ENCODE measurements at regions not wholly inside any gene's neighbourhood (a gene's known extent, or its start where the extent isn't known, plus 50 kb on each side); places are given as distances from the start of the nearest gene placed in this dataset.

DNA sequence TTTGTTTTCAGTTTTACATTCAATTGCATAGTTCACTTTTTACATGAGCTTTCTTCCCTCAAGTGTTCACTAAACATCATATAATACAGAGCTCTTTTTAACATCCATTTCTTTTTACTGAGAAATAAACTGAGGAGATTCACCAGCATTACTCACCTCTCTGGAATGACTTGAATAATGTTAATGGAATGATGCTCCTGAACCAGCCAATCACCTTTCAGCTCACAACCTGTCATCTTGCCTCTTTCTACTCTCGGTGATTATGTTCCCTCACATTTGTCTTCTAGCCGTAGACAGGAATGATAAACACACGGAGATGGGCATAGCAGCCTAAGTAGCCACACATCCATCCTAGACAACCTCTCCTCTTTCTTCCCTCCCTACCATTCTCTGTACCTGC is 301.7 kb downstream of the PAX3 start:
- TF ChIP-seq, protein P1, sequence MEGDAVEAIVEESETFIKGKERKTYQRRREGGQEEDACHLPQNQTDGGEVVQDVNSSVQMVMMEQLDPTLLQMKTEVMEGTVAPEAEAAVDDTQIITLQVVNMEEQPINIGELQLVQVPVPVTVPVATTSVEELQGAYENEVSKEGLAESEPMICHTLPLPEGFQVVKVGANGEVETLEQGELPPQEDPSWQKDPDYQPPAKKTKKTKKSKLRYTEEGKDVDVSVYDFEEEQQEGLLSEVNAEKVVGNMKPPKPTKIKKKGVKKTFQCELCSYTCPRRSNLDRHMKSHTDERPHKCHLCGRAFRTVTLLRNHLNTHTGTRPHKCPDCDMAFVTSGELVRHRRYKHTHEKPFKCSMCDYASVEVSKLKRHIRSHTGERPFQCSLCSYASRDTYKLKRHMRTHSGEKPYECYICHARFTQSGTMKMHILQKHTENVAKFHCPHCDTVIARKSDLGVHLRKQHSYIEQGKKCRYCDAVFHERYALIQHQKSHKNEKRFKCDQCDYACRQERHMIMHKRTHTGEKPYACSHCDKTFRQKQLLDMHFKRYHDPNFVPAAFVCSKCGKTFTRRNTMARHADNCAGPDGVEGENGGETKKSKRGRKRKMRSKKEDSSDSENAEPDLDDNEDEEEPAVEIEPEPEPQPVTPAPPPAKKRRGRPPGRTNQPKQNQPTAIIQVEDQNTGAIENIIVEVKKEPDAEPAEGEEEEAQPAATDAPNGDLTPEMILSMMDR (IDR thresholded peaks at IDR 0.05; ENCODE audit: low read depth, low read length), result no peak
- TF ChIP-seq EZH2phosphoT487 (IDR thresholded peaks at IDR 0.05; ENCODE audit: low read depth), result no peak
